ENCODE measurements at regions not wholly inside any gene's neighbourhood (a gene's known extent, or its start where the extent isn't known, plus 50 kb on each side); places are given as distances from the start of the nearest gene placed in this dataset.
"Not testable (repeated sequence)": the region's sequence is repeated elsewhere in the genome, so short reads cannot be mapped to it uniquely, and the experiment has no call there.

DNA sequence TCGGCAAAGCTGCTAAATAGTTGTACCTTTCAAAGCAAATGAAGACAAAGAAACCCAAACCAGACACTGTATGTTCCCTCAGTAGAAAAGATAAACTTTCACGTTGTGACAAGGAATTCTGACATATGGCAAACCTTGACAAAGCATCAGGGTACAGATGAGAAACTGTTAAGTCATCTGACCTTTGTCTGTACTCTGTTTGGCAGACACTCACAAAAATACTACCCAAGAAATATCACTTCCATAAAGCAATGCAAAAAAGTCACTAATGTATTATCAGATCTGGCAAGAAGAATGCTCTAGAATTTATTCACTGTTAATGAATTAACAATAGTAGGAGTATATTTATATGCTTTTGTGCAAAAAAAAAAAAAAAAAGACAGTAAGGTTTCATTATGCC, 843.7 kb downstream of the DIAPH3 start:
- Histone ChIP-seq H3K27me3 (replicated peaks in 1 of 4; ENCODE audit: control extremely low read depth in 1 of 4, control insufficient read depth in 3 of 4, insufficient read depth in 4 of 4, low read length in 3 of 4) (no peaks in the 10 kb centered on the region), H3K4me1 (ENCODE audit: control insufficient read depth in 2 of 2, insufficient read depth in 2 of 2, low read length in 2 of 2) (no peaks in the 10 kb centered on the region), H3K9ac (ENCODE audit: low read length) (no peak overlapping the region), H2AFZ (ENCODE audit: insufficient read depth, low read depth, low read length, poor library complexity, severe bottlenecking) (no peak overlapping the region), H3K36me3 (replicated peaks in 1 of 2; ENCODE audit: control extremely low read depth in 1 of 2, control insufficient read depth in 1 of 2, extremely low read depth in 1 of 2, insufficient read depth in 2 of 2, low read length in 1 of 2) (no peaks in the 10 kb centered on the region), H3K4me3 (ENCODE audit: control extremely low read depth in 1 of 5, extremely low read depth in 1 of 5, insufficient read depth in 1 of 5, low read depth in 2 of 5, low read length in 4 of 5) (no peak overlapping the region), H4K20me1 (ENCODE audit: control insufficient read depth, insufficient read depth, low read length, poor library complexity, severe bottlenecking) (no peaks in the 10 kb centered on the region), H3K4me2 (replicated peaks; ENCODE audit: low read depth, low read length, poor library complexity, severe bottlenecking) (no peak overlapping the region), H3K27ac (ENCODE audit: low read length in 2 of 2) (no peak overlapping the region), H3K79me2 (ENCODE audit: control insufficient read depth, insufficient read depth, low read length) (no peaks in the 10 kb centered on the region), H3K9me3 (ENCODE audit: control extremely low read depth in 1 of 3, control insufficient read depth in 2 of 3, insufficient read depth in 1 of 3, low read length in 2 of 3) (no peaks in the 10 kb centered on the region)
- intact Hi-C loops (cut with micrococcal nuclease), result no loop called here
- TF ChIP-seq EZH2 (IDR thresholded peaks at IDR 0.05; ENCODE audit: borderline replicate concordance, insufficient read depth, low read depth, low read length, poor library complexity, severe bottlenecking), result no peak
- TF ChIP-seq, protein P1, sequence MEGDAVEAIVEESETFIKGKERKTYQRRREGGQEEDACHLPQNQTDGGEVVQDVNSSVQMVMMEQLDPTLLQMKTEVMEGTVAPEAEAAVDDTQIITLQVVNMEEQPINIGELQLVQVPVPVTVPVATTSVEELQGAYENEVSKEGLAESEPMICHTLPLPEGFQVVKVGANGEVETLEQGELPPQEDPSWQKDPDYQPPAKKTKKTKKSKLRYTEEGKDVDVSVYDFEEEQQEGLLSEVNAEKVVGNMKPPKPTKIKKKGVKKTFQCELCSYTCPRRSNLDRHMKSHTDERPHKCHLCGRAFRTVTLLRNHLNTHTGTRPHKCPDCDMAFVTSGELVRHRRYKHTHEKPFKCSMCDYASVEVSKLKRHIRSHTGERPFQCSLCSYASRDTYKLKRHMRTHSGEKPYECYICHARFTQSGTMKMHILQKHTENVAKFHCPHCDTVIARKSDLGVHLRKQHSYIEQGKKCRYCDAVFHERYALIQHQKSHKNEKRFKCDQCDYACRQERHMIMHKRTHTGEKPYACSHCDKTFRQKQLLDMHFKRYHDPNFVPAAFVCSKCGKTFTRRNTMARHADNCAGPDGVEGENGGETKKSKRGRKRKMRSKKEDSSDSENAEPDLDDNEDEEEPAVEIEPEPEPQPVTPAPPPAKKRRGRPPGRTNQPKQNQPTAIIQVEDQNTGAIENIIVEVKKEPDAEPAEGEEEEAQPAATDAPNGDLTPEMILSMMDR (IDR thresholded peaks at IDR 0.05), result no peak
- Mint-ChIP-seq H3K27ac (no peak overlapping the region), H3K9me3 (ENCODE audit: insufficient read depth) (no peaks in the 10 kb centered on the region), H3K4me3 (no peak overlapping the region), H3K4me1 (no peaks in the 10 kb centered on the region), H3K27me3 (no peaks in the 10 kb centered on the region)
- CTCF ChIA-PET, result no interaction called here
- no peak for DNase-seq
- ATAC-seq (ENCODE audit: low read depth), result no peak
- POLR2A ChIA-PET, result no interaction called here
- 100% methylated on average over 1 of the region's 2 CpGs for WGBS (ENCODE audit: insufficient coverage)

DNA sequence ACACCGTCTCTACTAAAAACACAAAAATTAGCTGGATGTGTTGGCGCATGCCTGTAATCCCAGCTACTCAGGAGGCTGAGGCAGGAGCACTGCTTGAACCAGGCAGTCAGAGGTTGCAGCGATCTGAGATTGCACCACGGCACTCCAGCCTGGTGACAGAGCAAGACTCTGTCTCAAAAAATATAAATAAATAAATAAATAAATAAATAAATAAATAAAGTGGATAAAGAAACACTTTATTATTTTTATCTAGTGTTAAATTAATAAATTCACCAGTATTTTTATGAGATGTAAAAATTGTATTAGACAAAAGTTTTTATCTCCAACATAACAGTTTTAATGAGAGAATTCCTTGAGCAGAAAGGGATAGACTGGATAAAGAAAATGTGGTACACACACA, 839.3 kb downstream of the DIAPH3 start:
- CTCF ChIA-PET; H3K9me3 Mint-ChIP-seq (ENCODE audit: insufficient read depth); H3K27ac Mint-ChIP-seq: not testable (repeated sequence)

More for the DNA sequence above, 839.3 kb downstream of the DIAPH3 start:
- H4K20me1 ChIP-seq (ENCODE audit: control insufficient read depth, insufficient read depth, low read length, poor library complexity, severe bottlenecking); H3K4me1 Mint-ChIP-seq; H3K27me3 ChIP-seq (replicated peaks in 1 of 4; ENCODE audit: control extremely low read depth in 1 of 4, control insufficient read depth in 3 of 4, insufficient read depth in 4 of 4, low read length in 3 of 4); ATAC-seq (ENCODE audit: low read depth); H3K4me1 ChIP-seq (ENCODE audit: control insufficient read depth in 2 of 2, insufficient read depth in 2 of 2, low read length in 2 of 2); H3K27ac ChIP-seq (ENCODE audit: low read length in 2 of 2); H3K27me3 Mint-ChIP-seq; H3K36me3 ChIP-seq (replicated peaks in 1 of 2; ENCODE audit: control extremely low read depth in 1 of 2, control insufficient read depth in 1 of 2, extremely low read depth in 1 of 2, insufficient read depth in 2 of 2, low read length in 1 of 2); H2AFZ ChIP-seq (ENCODE audit: insufficient read depth, low read depth, low read length, poor library complexity, severe bottlenecking); POLR2A ChIA-PET; H3K9ac ChIP-seq (ENCODE audit: low read length); H3K79me2 ChIP-seq (ENCODE audit: control insufficient read depth, insufficient read depth, low read length); H3K4me2 ChIP-seq (replicated peaks; ENCODE audit: low read depth, low read length, poor library complexity, severe bottlenecking); H3K4me3 ChIP-seq (ENCODE audit: control extremely low read depth in 1 of 5, extremely low read depth in 1 of 5, insufficient read depth in 1 of 5, low read depth in 2 of 5, low read length in 4 of 5); intact Hi-C loops (cut with micrococcal nuclease); H3K9me3 ChIP-seq (ENCODE audit: control extremely low read depth in 1 of 3, control insufficient read depth in 2 of 3, insufficient read depth in 1 of 3, low read length in 2 of 3); DNase-seq; H3K4me3 Mint-ChIP-seq: not testable (repeated sequence)
- 100% methylated on average over 2 of the region's 4 CpGs for WGBS (ENCODE audit: insufficient coverage)
